Mesendoderm (in vitro differentiated cells): ENCODE measurements at regions not wholly inside any gene's neighbourhood (a gene's known extent, or its start where the extent isn't known, plus 50 kb on each side); places are given as distances from the start of the nearest gene placed in this dataset.

Experiments used
- DNase-seq: peaks from one replicate; pipeline ENCODE4 v3.0.0; 2013
- H2AK5ac ChIP-seq: 2 replicates; pipeline ENCODE4 v1.6.1; 2013; ENCODE audit warnings: low read length, inconsistent platforms
- H2BK120ac ChIP-seq: 2 replicates; pipeline ENCODE4 v1.6.1; 2013; ENCODE audit warnings: low read depth, mild to moderate bottlenecking, low read length, moderate library complexity, mixed read lengths
- H2BK15ac ChIP-seq: replicated peaks from 2 replicates; pipeline ENCODE4 v1.6.1; 2013; ENCODE audit warnings: low read depth, mild to moderate bottlenecking, moderate library complexity
- H2BK5ac ChIP-seq: 2 replicates; pipeline ENCODE4 v1.6.1; 2013; ENCODE audit warnings: low read length, inconsistent platforms
- H3K18ac ChIP-seq: 2 replicates; pipeline ENCODE4 v1.6.1; 2013; ENCODE audit warnings: mild to moderate bottlenecking, low read length, mixed read lengths
- H3K23ac ChIP-seq: one replicate; pipeline ENCODE4 v1.6.1; 2013; ENCODE audit warnings: low read length
- H3K27ac ChIP-seq: 2 replicates; pipeline ENCODE4 v1.5.1; 2013; ENCODE audit warnings: low read depth, mild to moderate bottlenecking, inconsistent platforms, low read length, moderate library complexity
- H3K27me3 ChIP-seq: 2 replicates; pipeline ENCODE4 v1.6.1; 2013; ENCODE audit warnings: low read length, control low read depth, mild to moderate bottlenecking, inconsistent platforms; ENCODE audit not compliant: insufficient read depth, poor library complexity
- H3K36me3 ChIP-seq: 2 replicates; pipeline ENCODE4 v1.6.1; 2013; ENCODE audit warnings: low read length, inconsistent platforms; ENCODE audit not compliant: control insufficient read depth, insufficient read depth
- H3K4ac ChIP-seq: one replicate; pipeline ENCODE4 v1.6.1; 2013; ENCODE audit warnings: low read depth, mild to moderate bottlenecking, low read length, moderate library complexity
- H3K4me1 ChIP-seq: 2 replicates; pipeline ENCODE4 v1.6.1; 2013; ENCODE audit warnings: low read depth, low read length, inconsistent platforms; ENCODE audit not compliant: control insufficient read depth
- H3K4me2 ChIP-seq: 2 replicates; pipeline ENCODE4 v1.6.1; 2013; ENCODE audit warnings: low read length
- H3K4me3 ChIP-seq: 2 replicates; pipeline ENCODE4 v1.5.1; 2013; ENCODE audit warnings: mild to moderate bottlenecking, low read length
- H3K56ac ChIP-seq: one replicate; pipeline ENCODE4 v1.6.1; 2013; ENCODE audit warnings: low read length
- H3K79me1 ChIP-seq: 2 replicates; pipeline ENCODE4 v1.6.1; 2013; ENCODE audit warnings: low read length, inconsistent platforms
- H3K79me2 ChIP-seq: 2 replicates; pipeline ENCODE4 v1.6.1; 2013; ENCODE audit warnings: mild to moderate bottlenecking, low read length; ENCODE audit not compliant: control insufficient read depth, insufficient read depth
- H3K9ac ChIP-seq: 2 replicates; pipeline ENCODE4 v1.6.1; 2013; ENCODE audit warnings: low read length, inconsistent platforms
- H4K5ac ChIP-seq: one replicate; pipeline ENCODE4 v1.6.1; 2013; ENCODE audit warnings: low read length
- H4K8ac ChIP-seq: one replicate; pipeline ENCODE4 v1.6.1; 2013; ENCODE audit warnings: low read depth, mild to moderate bottlenecking, control low read depth, low read length, moderate library complexity
- WGBS: extraction: QIAGEN DNeasy Blood & Tissue Kit; methylation state at CpG from one replicate; pipeline ENCODE4 v1.1.7; 2013; ENCODE audit warnings: low lambda C conversion rate, missing lambda C conversion rate; ENCODE audit not compliant: insufficient coverage; ENCODE audit errors: extremely low coverage; 5-methylcytosine and 5-hydroxymethylcytosine counted together

DNA sequence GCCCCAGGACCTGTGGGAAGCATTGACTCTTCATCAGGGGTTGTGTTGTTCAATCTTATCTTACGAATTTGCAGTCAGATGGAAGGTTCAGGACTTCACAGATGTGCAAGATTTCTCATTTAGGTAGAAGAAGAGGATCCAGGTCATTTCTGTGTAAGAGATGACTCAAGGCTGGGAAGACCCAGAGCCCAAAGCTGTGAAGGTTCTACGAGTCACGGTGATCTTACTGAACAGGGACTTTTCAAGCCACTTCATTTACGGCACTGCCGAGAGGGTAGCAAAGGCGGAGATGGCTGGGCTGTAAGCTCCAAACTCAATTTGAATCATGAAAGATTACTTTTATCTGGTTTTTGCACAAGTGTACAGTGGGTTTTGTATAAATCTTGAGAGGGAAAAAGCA is 228.0 kb upstream of the MEX3C start:
- H3K4me1 ChIP-seq = peaks cover 8% of the 10 kb centered on the region
- no peak overlapping the region for H3K56ac ChIP-seq
- H3K27me3 ChIP-seq = no peaks in the 10 kb centered on the region
- H3K79me2 ChIP-seq = no peaks in the 10 kb centered on the region
- H3K4ac ChIP-seq = no peak overlapping the region
- no peaks in the 10 kb centered on the region for H3K79me1 ChIP-seq
- no peak overlapping the region for H4K8ac ChIP-seq
- H3K18ac ChIP-seq = peak overlapping the region; percentile 70
- no peaks in the 10 kb centered on the region for H3K36me3 ChIP-seq
- H2BK15ac ChIP-seq = no peak overlapping the region
- H3K27ac ChIP-seq = no peak overlapping the region
- DNase-seq = no peak
- H2BK120ac ChIP-seq = peak overlapping the region; percentile 62
- WGBS = no CpG with 5 or more reads among the region's 6 CpGs
- H3K4me2 ChIP-seq = no peak overlapping the region
- H2BK5ac ChIP-seq = no peak overlapping the region
- H4K5ac ChIP-seq = no peak overlapping the region
- no peak overlapping the region for H2AK5ac ChIP-seq
- no peak overlapping the region for H3K9ac ChIP-seq
- H3K23ac ChIP-seq = no peak overlapping the region
- H3K4me3 ChIP-seq = no peak overlapping the region

DNA sequence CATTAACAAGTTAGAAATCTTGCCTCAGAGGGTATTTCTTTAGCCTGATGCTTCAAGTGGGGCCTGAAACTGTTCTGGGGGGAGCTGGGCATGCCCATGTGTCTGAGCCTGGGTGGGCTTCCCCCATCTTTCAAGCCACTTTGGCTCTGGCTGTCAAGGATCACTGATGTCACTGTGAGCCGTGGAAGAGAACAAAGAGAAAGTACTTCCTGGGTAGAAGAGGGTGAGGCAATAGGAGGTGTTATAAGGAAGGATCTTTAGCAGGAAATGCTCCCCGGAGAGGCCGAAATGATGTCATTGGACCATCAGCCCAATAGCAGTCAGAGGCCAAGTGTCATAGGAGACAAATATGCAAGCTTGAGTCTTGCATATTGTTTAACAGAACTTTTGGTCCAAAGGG is 228.4 kb upstream of the MEX3C start:
- Histone ChIP-seq H3K18ac (peak overlapping the region; percentile 70), H3K4me3 (no peak overlapping the region), H3K27ac (no peak overlapping the region), H3K79me2 (no peaks in the 10 kb centered on the region), H3K27me3 (no peaks in the 10 kb centered on the region), H3K79me1 (no peaks in the 10 kb centered on the region), H2BK120ac (peak overlapping the region; percentile 62), H2AK5ac (no peak overlapping the region), H2BK5ac (no peak overlapping the region), H3K36me3 (no peaks in the 10 kb centered on the region), H3K23ac (no peak overlapping the region), H3K56ac (no peak overlapping the region), H3K4ac (no peak overlapping the region), H3K4me1 (peaks cover 8% of the 10 kb centered on the region), H3K9ac (no peak overlapping the region), H2BK15ac (no peak overlapping the region), H4K5ac (no peak overlapping the region), H4K8ac (no peak overlapping the region), H3K4me2 (no peak overlapping the region)
- DNase-seq = peak; percentile 60
- no CpG with 5 or more reads among the region's 3 CpGs for WGBS

DNA sequence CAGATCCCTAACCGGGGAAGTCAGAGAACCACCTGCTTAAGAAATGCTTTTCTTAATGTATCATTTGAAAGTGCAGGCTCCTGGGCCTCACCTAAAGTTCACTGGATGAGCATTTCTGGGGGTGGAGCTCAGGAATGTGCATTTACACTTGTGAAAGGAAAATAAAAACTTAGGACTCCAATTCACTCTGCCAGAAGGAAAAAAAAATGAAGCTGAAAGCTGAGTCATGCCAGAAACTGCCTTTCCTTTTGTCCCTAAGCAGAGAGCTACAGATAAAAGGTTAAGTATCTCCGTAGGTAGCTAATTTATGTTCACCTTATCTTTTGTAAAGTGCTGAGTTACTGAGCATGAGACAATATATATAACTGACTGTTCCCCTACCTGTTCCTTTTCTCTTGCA is 229.5 kb upstream of the MEX3C start:
- Histone ChIP-seq H3K4me3 (no peak overlapping the region), H3K36me3 (no peaks in the 10 kb centered on the region), H3K27me3 (no peaks in the 10 kb centered on the region), H2BK5ac (no peak overlapping the region), H3K27ac (peak overlapping the region; percentile 49), H2AK5ac (no peak overlapping the region), H3K79me1 (no peaks in the 10 kb centered on the region), H3K79me2 (no peaks in the 10 kb centered on the region), H3K9ac (no peak overlapping the region), H3K23ac (no peak overlapping the region), H4K5ac (no peak overlapping the region), H2BK120ac (peak overlapping the region; percentile 39), H3K4me2 (no peak overlapping the region), H3K4me1 (peaks cover 8% of the 10 kb centered on the region), H3K56ac (peak overlapping the region; percentile 50), H4K8ac (no peak overlapping the region), H3K18ac (peak overlapping the region; percentile 69), H2BK15ac (no peak overlapping the region), H3K4ac (no peak overlapping the region)
- DNase-seq = peak; percentile 51
- WGBS = no CpG with 5 or more reads among the region's 2 CpGs

DNA sequence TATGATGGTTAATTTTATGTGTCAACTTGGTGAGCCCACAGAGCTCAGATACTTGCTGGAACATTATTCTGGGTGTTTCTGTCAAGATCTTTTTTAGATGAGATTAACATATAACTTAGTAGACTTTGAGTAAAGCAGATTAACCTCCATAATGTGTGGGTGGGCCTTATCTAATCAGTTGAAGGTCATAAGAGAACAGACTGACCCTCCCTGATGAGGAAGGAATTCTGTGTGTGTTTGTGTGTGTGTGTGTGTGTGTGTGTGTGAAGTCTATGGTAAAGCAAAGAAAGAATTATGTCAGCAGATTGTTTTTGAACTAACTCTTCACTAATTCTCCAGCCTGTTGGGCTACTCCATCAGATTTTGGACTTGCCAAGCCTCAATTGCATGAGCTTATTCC is 232.2 kb upstream of the MEX3C start:
- no peak overlapping the region for H3K4ac ChIP-seq
- H4K5ac ChIP-seq = no peak overlapping the region
- H3K79me2 ChIP-seq = no peaks in the 10 kb centered on the region
- no peaks in the 10 kb centered on the region for H3K79me1 ChIP-seq
- no peak overlapping the region for H2BK120ac ChIP-seq
- H3K4me3 ChIP-seq = no peak overlapping the region
- no peak overlapping the region for H3K23ac ChIP-seq
- no peak overlapping the region for H2BK5ac ChIP-seq
- H3K27ac ChIP-seq = no peak overlapping the region
- no peaks in the 10 kb centered on the region for H3K27me3 ChIP-seq
- no peak overlapping the region for H3K4me2 ChIP-seq
- H3K36me3 ChIP-seq = no peaks in the 10 kb centered on the region
- H3K18ac ChIP-seq = no peak overlapping the region
- no peak overlapping the region for H2BK15ac ChIP-seq
- no peak overlapping the region for H4K8ac ChIP-seq
- no peak overlapping the region for H3K9ac ChIP-seq
- H3K56ac ChIP-seq = no peak overlapping the region
- H3K4me1 ChIP-seq = peaks cover 8% of the 10 kb centered on the region
- DNase-seq = no peak
- H2AK5ac ChIP-seq = no peak overlapping the region

DNA sequence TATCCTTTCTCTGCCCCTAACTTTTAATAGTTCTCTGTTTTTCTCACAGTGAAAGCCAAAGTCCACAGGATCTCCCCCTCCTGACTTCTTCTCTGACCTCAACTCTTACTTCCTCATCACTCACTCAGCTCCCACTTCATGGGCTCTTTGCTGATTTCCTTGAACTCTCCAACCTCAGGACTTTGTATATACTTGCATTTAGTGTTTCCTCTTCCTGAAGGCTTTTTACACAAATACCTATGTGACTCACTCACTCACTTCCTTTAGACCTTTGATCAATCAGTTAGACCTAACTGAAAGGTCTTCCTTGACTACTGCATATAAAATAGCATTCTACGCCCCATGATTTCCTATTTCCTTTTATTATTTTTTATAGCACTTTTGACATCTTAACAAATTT is 233.1 kb upstream of the MEX3C start:
- H2AK5ac ChIP-seq = no peak overlapping the region
- no peaks in the 10 kb centered on the region for H3K36me3 ChIP-seq
- no peak overlapping the region for H2BK15ac ChIP-seq
- H3K4ac ChIP-seq = no peak overlapping the region
- no peak overlapping the region for H3K9ac ChIP-seq
- peaks cover 8% of the 10 kb centered on the region for H3K4me1 ChIP-seq
- H3K18ac ChIP-seq = no peak overlapping the region
- no peak for DNase-seq
- no peak overlapping the region for H3K56ac ChIP-seq
- no peak overlapping the region for H4K8ac ChIP-seq
- no peak overlapping the region for H2BK5ac ChIP-seq
- H3K79me2 ChIP-seq = no peaks in the 10 kb centered on the region
- no peak overlapping the region for H3K4me3 ChIP-seq
- no peak overlapping the region for H4K5ac ChIP-seq
- no peaks in the 10 kb centered on the region for H3K27me3 ChIP-seq
- no CpG with 5 or more reads among the region's 1 CpG for WGBS
- H3K4me2 ChIP-seq = no peak overlapping the region
- no peak overlapping the region for H3K23ac ChIP-seq
- H3K79me1 ChIP-seq = no peaks in the 10 kb centered on the region
- no peak overlapping the region for H2BK120ac ChIP-seq
- H3K27ac ChIP-seq = no peak overlapping the region

DNA sequence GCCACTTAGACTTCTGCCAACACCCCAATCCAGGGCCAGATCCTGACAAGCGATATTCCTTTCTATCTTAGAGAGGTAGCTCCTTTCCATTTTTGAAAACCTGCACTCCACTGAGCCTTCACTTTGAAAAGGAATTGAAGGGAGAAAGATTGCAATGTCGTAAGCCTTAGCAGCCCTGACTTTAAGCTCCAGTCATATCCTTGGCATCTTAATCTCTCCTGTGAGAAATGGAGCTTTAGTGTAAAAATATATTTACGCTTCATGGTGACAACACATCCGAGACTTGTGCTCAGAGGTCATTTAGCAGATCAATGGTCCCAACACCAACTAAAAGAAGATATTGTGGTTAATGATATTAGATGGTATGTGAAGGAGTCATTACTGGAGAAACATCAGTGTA is 235.8 kb upstream of the MEX3C start:
- peaks cover 3% of the 10 kb centered on the region for H3K4me1 ChIP-seq
- no peak overlapping the region for H3K18ac ChIP-seq
- H3K4me2 ChIP-seq = no peak overlapping the region
- no peak overlapping the region for H2BK15ac ChIP-seq
- no peak overlapping the region for H4K8ac ChIP-seq
- WGBS = no CpG with 5 or more reads among the region's 4 CpGs
- no peaks in the 10 kb centered on the region for H3K36me3 ChIP-seq
- H3K79me1 ChIP-seq = no peaks in the 10 kb centered on the region
- H2AK5ac ChIP-seq = no peak overlapping the region
- no peak overlapping the region for H2BK5ac ChIP-seq
- no peak overlapping the region for H3K9ac ChIP-seq
- no peak overlapping the region for H3K4ac ChIP-seq
- H4K5ac ChIP-seq = no peak overlapping the region
- H3K79me2 ChIP-seq = no peaks in the 10 kb centered on the region
- no peak overlapping the region for H3K56ac ChIP-seq
- H3K4me3 ChIP-seq = no peak overlapping the region
- no peaks in the 10 kb centered on the region for H3K27me3 ChIP-seq
- no peak overlapping the region for H3K23ac ChIP-seq
- DNase-seq = no peak
- H3K27ac ChIP-seq = no peak overlapping the region
- no peak overlapping the region for H2BK120ac ChIP-seq
